Neural progenitor cell (in vitro differentiated cells): ENCODE measurements at regions not wholly inside any gene's neighbourhood (a gene's known extent, or its start where the extent isn't known, plus 50 kb on each side); places are given as distances from the start of the nearest gene placed in this dataset.

Experiments
- DNase-seq: peaks from one replicate; pipeline ENCODE4 v3.0.0-alpha.2; 2016; ENCODE audit warnings: low spot score
- H2AFZ ChIP-seq: fragments of 200-600 bp; sonication (generic); replicated peaks from 2 replicates; pipeline ENCODE4 v1.6.1; 2016; ENCODE audit warnings: antibody characterized with exemption
- H3F3A ChIP-seq: fragments of 200-600 bp; sonication (generic); 2 replicates; pipeline ENCODE4 v1.6.1; 2016; ENCODE audit warnings: antibody characterized with exemption, low read depth
- H3K27ac ChIP-seq: fragments of 200-600 bp; sonication (generic); 2 replicates; pipeline ENCODE4 v1.5.1; 2016; ENCODE audit warnings: mild to moderate bottlenecking
- H3K27me3 ChIP-seq: fragments of 200-600 bp; sonication (generic); 2 replicates; pipeline ENCODE4 v1.6.1; 2016; ENCODE audit warnings: mild to moderate bottlenecking, moderate library complexity
- H3K36me3 ChIP-seq: fragments of 200-600 bp; sonication (generic); 2 replicates; pipeline ENCODE4 v1.5.1; 2016
- H3K4me1 ChIP-seq: fragments of 200-600 bp; sonication (generic); 2 replicates; pipeline ENCODE4 v1.6.1; 2016; ENCODE audit warnings: mixed run types
- H3K4me2 ChIP-seq: fragments of 200-600 bp; sonication (generic); 2 replicates; pipeline ENCODE4 v1.6.1; 2016
- H3K4me3 ChIP-seq: fragments of 200-600 bp; sonication (generic); 2 replicates; pipeline ENCODE4 v1.5.1; 2016
- H3K79me2 ChIP-seq: fragments of 200-600 bp; sonication (generic); 2 replicates; pipeline ENCODE4 v1.6.1; 2016; ENCODE audit warnings: low read depth
- H3K9ac ChIP-seq: fragments of 200-600 bp; sonication (generic); 2 replicates; pipeline ENCODE4 v1.6.1; 2016
- H3K9me3 ChIP-seq: fragments of 200-600 bp; sonication (generic); 2 replicates; pipeline ENCODE4 v1.5.1; 2016; ENCODE audit warnings: low read depth
- H4K20me1 ChIP-seq: fragments of 200-600 bp; sonication (generic); 2 replicates; pipeline ENCODE4 v1.6.1; 2016; ENCODE audit warnings: low read depth
- H3K27ac Mint-ChIP-seq: 3 replicates; pipeline ENCODE4 v1.8.0; 2021; ENCODE audit warnings: mixed read lengths
- H3K27me3 Mint-ChIP-seq: 2 replicates; pipeline ENCODE4 v1.8.0; 2022; ENCODE audit warnings: low read depth, mild to moderate bottlenecking, inconsistent platforms, moderate library complexity, mixed read lengths; ENCODE audit not compliant: insufficient read depth
- H3K36me3 Mint-ChIP-seq: 3 replicates; pipeline ENCODE4 v1.8.0; 2021; ENCODE audit warnings: mixed read lengths
- H3K4me1 Mint-ChIP-seq: 3 replicates; pipeline ENCODE4 v1.8.0; 2021; ENCODE audit warnings: mixed read lengths
- H3K4me3 Mint-ChIP-seq: 3 replicates; pipeline ENCODE4 v1.8.0; 2021; ENCODE audit warnings: mild to moderate bottlenecking, moderate library complexity, mixed read lengths
- H3K9me3 Mint-ChIP-seq: 3 replicates; pipeline ENCODE4 v1.8.0; 2020; ENCODE audit warnings: mixed read lengths
- EZH2 ChIP-seq: fragments of 200-600 bp; sonication (generic); IDR thresholded peaks from 2 replicates; pipeline ENCODE4 v1.6.1; 2017; ENCODE audit warnings: antibody characterized with exemption, mild to moderate bottlenecking, moderate library complexity
- EZH2phosphoT487 ChIP-seq: fragments of 200-600 bp; sonication (generic); IDR thresholded peaks from 2 replicates; pipeline ENCODE4 v1.6.1; 2017; ENCODE audit warnings: antibody characterized with exemption
- TF ChIP-seq, protein P1 (sequence below): fragments of 200-600 bp; sonication (generic); IDR thresholded peaks from 2 replicates; pipeline ENCODE4 v1.5.1; 2017; ENCODE audit warnings: antibody characterized with exemption, mild to moderate bottlenecking

DNA sequence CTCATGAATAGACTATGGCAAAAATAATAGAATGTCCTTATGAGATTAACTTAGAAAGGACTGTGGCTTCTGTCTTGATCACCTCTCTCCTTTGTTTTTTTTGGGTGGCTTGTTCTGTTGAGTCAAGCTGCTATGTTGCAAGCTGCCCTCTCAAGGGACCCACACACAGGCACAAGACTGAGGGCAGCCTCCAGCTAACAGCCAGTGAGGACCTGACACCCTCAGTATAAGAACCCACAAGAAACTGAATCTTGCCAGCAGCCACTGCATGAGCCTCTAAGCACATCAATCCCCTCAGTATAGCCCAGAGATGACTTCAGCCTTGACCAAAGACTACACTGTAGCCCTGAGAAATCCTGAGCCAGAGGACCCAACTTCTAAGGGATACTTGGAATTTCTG is 361.1 kb downstream of the MCTP2 start:
- DNase-seq: no peak
- H3K4me3 ChIP-seq: no peak overlapping the region
- no peak overlapping the region for H3K4me3 Mint-ChIP-seq

DNA sequence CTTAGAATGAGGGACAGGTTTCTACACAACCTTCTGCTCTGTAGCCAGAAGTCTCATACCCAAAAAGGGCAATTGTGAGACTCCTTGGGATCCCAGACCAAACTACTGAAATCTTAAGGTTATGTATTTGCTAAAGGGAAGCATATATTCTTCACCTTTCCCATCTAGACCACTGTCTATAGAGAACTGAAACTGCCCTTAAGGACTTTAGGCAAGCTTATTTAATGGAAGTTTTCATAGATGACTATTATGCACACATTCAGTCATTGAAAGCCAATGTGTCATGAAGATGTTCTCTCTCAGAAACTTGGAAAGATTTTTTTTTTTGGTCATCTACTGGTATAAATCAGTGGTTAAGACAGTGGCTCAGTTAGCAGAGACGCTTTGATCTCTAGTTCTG is 365.3 kb downstream of the MCTP2 start:
- Histone ChIP-seq H3K79me2 (no peaks in the 10 kb centered on the region), H4K20me1 (no peaks in the 10 kb centered on the region), H3K4me3 (no peak overlapping the region), H3K27me3 (no peaks in the 10 kb centered on the region), H2AFZ (no peak overlapping the region), H3K4me2 (no peak overlapping the region), H3K9me3 (no peaks in the 10 kb centered on the region), H3K9ac (no peak overlapping the region), H3K36me3 (no peaks in the 10 kb centered on the region), H3K27ac (no peak overlapping the region), H3F3A (no peaks in the 10 kb centered on the region), H3K4me1 (peaks cover 11% of the 10 kb centered on the region)
- Mint-ChIP-seq H3K36me3 (no peaks in the 10 kb centered on the region), H3K27ac (no peak overlapping the region), H3K4me3 (no peak overlapping the region), H3K9me3 (no peaks in the 10 kb centered on the region), H3K4me1 (peaks cover 26% of the 10 kb centered on the region), H3K27me3 (peaks cover 4% of the 10 kb centered on the region)
- no peak for DNase-seq
- TF ChIP-seq EZH2: no peak
- TF ChIP-seq, protein P1, sequence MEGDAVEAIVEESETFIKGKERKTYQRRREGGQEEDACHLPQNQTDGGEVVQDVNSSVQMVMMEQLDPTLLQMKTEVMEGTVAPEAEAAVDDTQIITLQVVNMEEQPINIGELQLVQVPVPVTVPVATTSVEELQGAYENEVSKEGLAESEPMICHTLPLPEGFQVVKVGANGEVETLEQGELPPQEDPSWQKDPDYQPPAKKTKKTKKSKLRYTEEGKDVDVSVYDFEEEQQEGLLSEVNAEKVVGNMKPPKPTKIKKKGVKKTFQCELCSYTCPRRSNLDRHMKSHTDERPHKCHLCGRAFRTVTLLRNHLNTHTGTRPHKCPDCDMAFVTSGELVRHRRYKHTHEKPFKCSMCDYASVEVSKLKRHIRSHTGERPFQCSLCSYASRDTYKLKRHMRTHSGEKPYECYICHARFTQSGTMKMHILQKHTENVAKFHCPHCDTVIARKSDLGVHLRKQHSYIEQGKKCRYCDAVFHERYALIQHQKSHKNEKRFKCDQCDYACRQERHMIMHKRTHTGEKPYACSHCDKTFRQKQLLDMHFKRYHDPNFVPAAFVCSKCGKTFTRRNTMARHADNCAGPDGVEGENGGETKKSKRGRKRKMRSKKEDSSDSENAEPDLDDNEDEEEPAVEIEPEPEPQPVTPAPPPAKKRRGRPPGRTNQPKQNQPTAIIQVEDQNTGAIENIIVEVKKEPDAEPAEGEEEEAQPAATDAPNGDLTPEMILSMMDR: no peak
- no peak for TF ChIP-seq EZH2phosphoT487

More for the DNA sequence above, 361.1 kb downstream of the MCTP2 start:
- Histone ChIP-seq H4K20me1 (no peaks in the 10 kb centered on the region), H3K36me3 (no peaks in the 10 kb centered on the region), H3F3A (no peaks in the 10 kb centered on the region), H3K27me3 (no peaks in the 10 kb centered on the region), H3K4me1 (no peaks in the 10 kb centered on the region), H2AFZ (no peak overlapping the region), H3K9me3 (no peaks in the 10 kb centered on the region), H3K27ac (no peak overlapping the region), H3K4me2 (no peak overlapping the region), H3K9ac (no peak overlapping the region), H3K79me2 (no peaks in the 10 kb centered on the region)
- TF ChIP-seq, protein P1: no peak
- TF ChIP-seq EZH2phosphoT487 (no peak), EZH2 (no peak)
- H3K36me3 Mint-ChIP-seq: no peaks in the 10 kb centered on the region
- peaks cover 3% of the 10 kb centered on the region for H3K4me1 Mint-ChIP-seq
- peaks cover 5% of the 10 kb centered on the region for H3K27me3 Mint-ChIP-seq
- no peak overlapping the region for H3K27ac Mint-ChIP-seq
- H3K9me3 Mint-ChIP-seq: no peaks in the 10 kb centered on the region

DNA sequence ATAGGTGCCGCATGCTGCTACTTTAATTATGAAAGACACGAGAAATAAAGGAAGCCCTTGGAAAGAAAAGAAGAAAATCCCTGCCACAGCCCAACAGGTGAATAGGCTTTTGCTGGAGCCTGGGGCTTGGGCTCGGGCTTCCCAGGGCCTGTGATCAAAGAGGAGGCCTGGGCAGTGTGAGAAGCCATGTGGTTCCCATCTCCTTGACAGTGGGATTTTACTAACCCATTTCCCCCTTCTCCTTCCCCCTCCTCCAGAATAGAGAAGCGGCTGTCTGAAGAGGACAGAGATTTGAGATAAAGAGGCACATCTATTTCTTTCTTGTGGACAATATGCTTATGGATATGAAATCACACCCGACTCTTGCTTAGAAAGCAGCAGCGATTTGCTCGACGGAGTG is 369.1 kb downstream of the MCTP2 start:
- no peak overlapping the region for H3K9ac ChIP-seq
- no peaks in the 10 kb centered on the region for H3K9me3 ChIP-seq
- peaks cover 31% of the 10 kb centered on the region for H3K4me1 Mint-ChIP-seq
- H3K36me3 ChIP-seq: no peaks in the 10 kb centered on the region
- no peak overlapping the region for H3K27ac ChIP-seq
- peak overlapping the region; percentile 93 for H3K27ac Mint-ChIP-seq
- peaks cover 4% of the 10 kb centered on the region for H3K27me3 Mint-ChIP-seq
- no peaks in the 10 kb centered on the region for H3K36me3 Mint-ChIP-seq
- H2AFZ ChIP-seq: no peak overlapping the region
- H3K4me2 ChIP-seq: no peak overlapping the region
- DNase-seq: peak; percentile 36
- no peaks in the 10 kb centered on the region for H3F3A ChIP-seq
- H3K4me1 ChIP-seq: peaks cover 11% of the 10 kb centered on the region
- no peaks in the 10 kb centered on the region for H3K79me2 ChIP-seq
- H3K27me3 ChIP-seq: no peaks in the 10 kb centered on the region
- no peaks in the 10 kb centered on the region for H3K9me3 Mint-ChIP-seq
- no peak overlapping the region for H3K4me3 Mint-ChIP-seq
- no peak overlapping the region for H3K4me3 ChIP-seq
- no peaks in the 10 kb centered on the region for H4K20me1 ChIP-seq
- TF ChIP-seq EZH2 (no peak), EZH2phosphoT487 (no peak)
- TF ChIP-seq, protein P1: no peak
